ENCODE measurements at regions not wholly inside any gene's neighbourhood (a gene's known extent, or its start where the extent isn't known, plus 50 kb on each side); places are given as distances from the start of the nearest gene placed in this dataset.

DNA sequence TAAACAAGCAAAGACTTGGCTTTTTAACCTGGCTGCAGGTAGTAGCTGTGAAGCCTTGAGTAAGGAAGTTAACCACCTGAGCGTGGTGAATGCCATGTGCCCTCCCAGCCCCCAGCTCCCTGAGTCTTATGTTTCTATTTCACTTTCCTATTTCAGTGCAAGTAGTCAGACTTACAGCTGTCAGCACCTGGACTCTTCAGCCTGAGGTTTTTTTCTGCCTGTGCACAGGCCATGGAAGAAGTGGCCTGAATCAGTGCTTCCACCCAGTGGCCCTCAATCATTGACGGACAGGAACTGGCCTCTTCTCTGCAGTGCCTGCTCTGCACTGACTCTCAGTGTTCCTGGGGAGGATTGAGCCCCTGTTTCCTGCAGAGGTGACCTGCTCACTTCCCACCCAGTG lies 796.4 kb downstream of the MED13L start:
- TF ChIP-seq, protein P1, sequence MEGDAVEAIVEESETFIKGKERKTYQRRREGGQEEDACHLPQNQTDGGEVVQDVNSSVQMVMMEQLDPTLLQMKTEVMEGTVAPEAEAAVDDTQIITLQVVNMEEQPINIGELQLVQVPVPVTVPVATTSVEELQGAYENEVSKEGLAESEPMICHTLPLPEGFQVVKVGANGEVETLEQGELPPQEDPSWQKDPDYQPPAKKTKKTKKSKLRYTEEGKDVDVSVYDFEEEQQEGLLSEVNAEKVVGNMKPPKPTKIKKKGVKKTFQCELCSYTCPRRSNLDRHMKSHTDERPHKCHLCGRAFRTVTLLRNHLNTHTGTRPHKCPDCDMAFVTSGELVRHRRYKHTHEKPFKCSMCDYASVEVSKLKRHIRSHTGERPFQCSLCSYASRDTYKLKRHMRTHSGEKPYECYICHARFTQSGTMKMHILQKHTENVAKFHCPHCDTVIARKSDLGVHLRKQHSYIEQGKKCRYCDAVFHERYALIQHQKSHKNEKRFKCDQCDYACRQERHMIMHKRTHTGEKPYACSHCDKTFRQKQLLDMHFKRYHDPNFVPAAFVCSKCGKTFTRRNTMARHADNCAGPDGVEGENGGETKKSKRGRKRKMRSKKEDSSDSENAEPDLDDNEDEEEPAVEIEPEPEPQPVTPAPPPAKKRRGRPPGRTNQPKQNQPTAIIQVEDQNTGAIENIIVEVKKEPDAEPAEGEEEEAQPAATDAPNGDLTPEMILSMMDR (IDR thresholded peaks at IDR 0.05) = no peak
- no peak for TF ChIP-seq POLR2A (IDR thresholded peaks at IDR 0.05)
